ENCODE measurements at regions not wholly inside any gene's neighbourhood (a gene's known extent, or its start where the extent isn't known, plus 50 kb on each side); places are given as distances from the start of the nearest gene placed in this dataset.

DNA sequence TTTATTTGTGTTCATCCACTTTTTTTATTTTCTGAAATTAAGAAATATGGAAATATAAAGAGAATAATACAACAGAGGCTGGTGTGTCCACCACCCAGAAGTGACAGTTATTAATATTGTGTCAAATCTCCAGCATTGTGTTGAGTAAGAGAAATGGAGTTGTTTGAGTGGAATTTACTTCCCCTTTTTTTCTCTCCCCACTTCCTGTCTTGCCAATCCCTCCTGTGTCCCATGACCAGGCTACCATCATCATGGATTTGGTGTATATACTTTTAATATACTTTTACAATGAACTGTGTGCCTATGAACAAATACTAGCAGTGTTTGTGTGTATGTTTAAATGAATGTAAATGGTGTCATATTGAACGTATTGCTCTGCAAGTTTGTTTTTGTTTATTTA lies 276.9 kb upstream of the SKOR2 start:
- TF ChIP-seq POLR2A (IDR thresholded peaks at IDR 0.05; ENCODE audit: low read depth, low read length) (no peak), RCOR1 (IDR thresholded peaks at IDR 0.05; ENCODE audit: insufficient replicate concordance, low read length) (no peak)
- TF ChIP-seq, protein P1, sequence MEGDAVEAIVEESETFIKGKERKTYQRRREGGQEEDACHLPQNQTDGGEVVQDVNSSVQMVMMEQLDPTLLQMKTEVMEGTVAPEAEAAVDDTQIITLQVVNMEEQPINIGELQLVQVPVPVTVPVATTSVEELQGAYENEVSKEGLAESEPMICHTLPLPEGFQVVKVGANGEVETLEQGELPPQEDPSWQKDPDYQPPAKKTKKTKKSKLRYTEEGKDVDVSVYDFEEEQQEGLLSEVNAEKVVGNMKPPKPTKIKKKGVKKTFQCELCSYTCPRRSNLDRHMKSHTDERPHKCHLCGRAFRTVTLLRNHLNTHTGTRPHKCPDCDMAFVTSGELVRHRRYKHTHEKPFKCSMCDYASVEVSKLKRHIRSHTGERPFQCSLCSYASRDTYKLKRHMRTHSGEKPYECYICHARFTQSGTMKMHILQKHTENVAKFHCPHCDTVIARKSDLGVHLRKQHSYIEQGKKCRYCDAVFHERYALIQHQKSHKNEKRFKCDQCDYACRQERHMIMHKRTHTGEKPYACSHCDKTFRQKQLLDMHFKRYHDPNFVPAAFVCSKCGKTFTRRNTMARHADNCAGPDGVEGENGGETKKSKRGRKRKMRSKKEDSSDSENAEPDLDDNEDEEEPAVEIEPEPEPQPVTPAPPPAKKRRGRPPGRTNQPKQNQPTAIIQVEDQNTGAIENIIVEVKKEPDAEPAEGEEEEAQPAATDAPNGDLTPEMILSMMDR (conservative IDR thresholded peaks at IDR 0.05; ENCODE audit: low read depth, low read length): no peak
